ENCODE measurements at regions not wholly inside any gene's neighbourhood (a gene's known extent, or its start where the extent isn't known, plus 50 kb on each side); places are given as distances from the start of the nearest gene placed in this dataset.

- Histone ChIP-seq H3K4me3 (no peak overlapping the region), H3K27ac (no peak overlapping the region), H3K36me3 (no peaks in the 10 kb centered on the region), H3K4me1 (no peaks in the 10 kb centered on the region), H3K27me3 (no peaks in the 10 kb centered on the region), H3K9me3 (no peaks in the 10 kb centered on the region)
- ATAC-seq (ENCODE audit: low FRiP score in 2 of 2) (no peak), DNase-seq (no peak)
- TF ChIP-seq POLR2A (IDR thresholded peaks at IDR 0.05) (no peak), EP300 (IDR thresholded peaks at IDR 0.05) (no peak), POLR2AphosphoS5 (IDR thresholded peaks at IDR 0.05) (no peak)
- TF ChIP-seq, protein P1, sequence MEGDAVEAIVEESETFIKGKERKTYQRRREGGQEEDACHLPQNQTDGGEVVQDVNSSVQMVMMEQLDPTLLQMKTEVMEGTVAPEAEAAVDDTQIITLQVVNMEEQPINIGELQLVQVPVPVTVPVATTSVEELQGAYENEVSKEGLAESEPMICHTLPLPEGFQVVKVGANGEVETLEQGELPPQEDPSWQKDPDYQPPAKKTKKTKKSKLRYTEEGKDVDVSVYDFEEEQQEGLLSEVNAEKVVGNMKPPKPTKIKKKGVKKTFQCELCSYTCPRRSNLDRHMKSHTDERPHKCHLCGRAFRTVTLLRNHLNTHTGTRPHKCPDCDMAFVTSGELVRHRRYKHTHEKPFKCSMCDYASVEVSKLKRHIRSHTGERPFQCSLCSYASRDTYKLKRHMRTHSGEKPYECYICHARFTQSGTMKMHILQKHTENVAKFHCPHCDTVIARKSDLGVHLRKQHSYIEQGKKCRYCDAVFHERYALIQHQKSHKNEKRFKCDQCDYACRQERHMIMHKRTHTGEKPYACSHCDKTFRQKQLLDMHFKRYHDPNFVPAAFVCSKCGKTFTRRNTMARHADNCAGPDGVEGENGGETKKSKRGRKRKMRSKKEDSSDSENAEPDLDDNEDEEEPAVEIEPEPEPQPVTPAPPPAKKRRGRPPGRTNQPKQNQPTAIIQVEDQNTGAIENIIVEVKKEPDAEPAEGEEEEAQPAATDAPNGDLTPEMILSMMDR (IDR thresholded peaks at IDR 0.05) = no peak
- 75 to 88% methylated on average over 4 to 8 of the region's 8 CpGs for WGBS, 2 donors
Observed at GRCh38 chr11:109106151-109106906, 315.7 kb upstream of the C11orf87 start.

DNA sequence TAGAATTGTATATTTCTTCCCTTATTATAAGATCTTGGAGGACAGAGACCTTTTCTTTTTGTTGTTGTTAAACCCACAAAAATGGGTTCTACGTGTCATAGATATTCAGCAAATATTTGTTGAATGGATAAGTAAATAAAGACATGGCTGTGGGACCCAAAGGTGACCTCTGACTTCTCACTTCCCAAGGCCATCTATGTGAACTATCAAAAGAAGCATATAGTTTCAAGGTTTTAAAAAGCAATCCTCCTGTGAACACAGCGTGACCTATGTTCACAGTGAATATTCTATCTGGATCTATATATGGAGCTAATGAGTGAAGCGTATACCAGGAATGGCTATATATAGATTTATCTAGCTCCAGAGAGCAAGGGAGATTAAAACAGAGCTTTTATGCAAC is 312.8 kb upstream of the C11orf87 start:
- Histone ChIP-seq H3K27ac (no peak overlapping the region), H3K4me1 (no peaks in the 10 kb centered on the region), H3K27me3 (no peaks in the 10 kb centered on the region), H3K36me3 (no peaks in the 10 kb centered on the region), H3K4me3 (no peak overlapping the region), H3K9me3 (no peaks in the 10 kb centered on the region)
- DNase-seq (no peak), ATAC-seq (ENCODE audit: low FRiP score in 2 of 2) (no peak)
- WGBS, 2 donors = 65 to 72% methylated on average over 3 of the region's 3 CpGs
- no peak for TF ChIP-seq POLR2AphosphoS5 (IDR thresholded peaks at IDR 0.05)

GRCh38 chr11:109109571-109110315 is 312.2 kb upstream of the C11orf87 start:
- Histone ChIP-seq H3K36me3 (no peaks in the 10 kb centered on the region), H3K27me3 (no peaks in the 10 kb centered on the region), H3K4me3 (no peak overlapping the region), H3K9me3 (no peaks in the 10 kb centered on the region), H3K27ac (no peak overlapping the region), H3K4me1 (no peaks in the 10 kb centered on the region)
- WGBS, 2 donors = 45 to 52% methylated on average over 5 of the region's 5 CpGs
- TF ChIP-seq, protein P1 (IDR thresholded peaks at IDR 0.05) = no peak
- TF ChIP-seq POLR2A (IDR thresholded peaks at IDR 0.05) (no peak), POLR2AphosphoS5 (IDR thresholded peaks at IDR 0.05) (no peak), EP300 (IDR thresholded peaks at IDR 0.05) (no peak)
- ATAC-seq (ENCODE audit: low FRiP score in 2 of 2) (no peak), DNase-seq (no peak)

DNA sequence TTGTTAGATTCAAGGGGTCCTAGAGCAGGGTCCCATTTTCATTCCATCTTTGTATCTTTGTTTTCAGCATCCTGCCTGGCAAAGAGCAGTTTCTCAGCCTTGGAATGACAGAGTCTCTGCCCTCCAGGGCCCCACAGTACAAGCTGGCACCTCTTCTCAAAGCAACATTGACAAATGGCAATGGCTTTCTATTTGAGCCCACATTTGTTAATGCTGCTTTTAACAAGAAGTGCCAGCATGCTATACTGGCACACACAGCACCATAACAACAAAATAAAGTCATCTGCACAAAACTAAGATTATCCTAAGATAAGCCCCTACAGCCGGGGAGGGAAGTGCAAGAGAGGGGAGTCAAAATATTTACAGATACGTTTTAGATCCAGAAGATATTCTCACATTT is 309.7 kb upstream of the C11orf87 start:
- H3K27me3 ChIP-seq = no peaks in the 10 kb centered on the region
- TF ChIP-seq, protein P1 (IDR thresholded peaks at IDR 0.05) = no peak
- TF ChIP-seq EP300 (IDR thresholded peaks at IDR 0.05) = no peak
- no peaks in the 10 kb centered on the region for H3K4me1 ChIP-seq
- WGBS, 2 donors = 16 to 34% methylated on average over 2 of the region's 2 CpGs
- H3K36me3 ChIP-seq = no peaks in the 10 kb centered on the region
- no peak overlapping the region for H3K4me3 ChIP-seq
- H3K9me3 ChIP-seq = no peaks in the 10 kb centered on the region
- no peak for ATAC-seq (ENCODE audit: low FRiP score in 2 of 2)
- no peak for DNase-seq
- no peak overlapping the region for H3K27ac ChIP-seq

DNA sequence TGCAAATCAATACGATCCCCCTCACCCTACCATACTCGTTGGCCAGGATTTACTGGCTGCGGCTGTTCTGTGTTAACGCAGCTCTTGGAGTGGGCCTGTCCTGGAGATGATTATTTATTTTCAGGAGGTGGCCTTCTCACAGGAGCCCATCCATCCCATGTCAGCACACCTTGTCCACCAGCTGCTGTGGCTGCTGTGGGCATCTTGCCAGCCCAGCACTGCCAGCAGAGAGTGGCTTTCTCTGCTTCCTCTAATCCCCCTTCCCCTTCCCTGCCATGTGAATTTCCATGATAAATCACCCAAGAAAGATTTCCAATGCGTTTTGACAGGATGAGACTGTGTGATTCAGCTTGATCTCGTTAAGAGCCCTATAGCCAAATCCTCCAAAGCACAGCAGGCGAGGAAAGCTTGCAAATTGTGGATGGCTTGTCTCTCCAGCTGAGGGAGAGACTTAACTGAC is 309.1 kb upstream of the C11orf87 start:
- H3K27me3 ChIP-seq = no peaks in the 10 kb centered on the region

More for the DNA sequence above, 309.1 kb upstream of the C11orf87 start:
- H3K27ac ChIP-seq = no peak overlapping the region
- no peak for TF ChIP-seq POLR2A (IDR thresholded peaks at IDR 0.05)
- TF ChIP-seq EP300 (IDR thresholded peaks at IDR 0.05) = no peak
- TF ChIP-seq, protein P1 (IDR thresholded peaks at IDR 0.05) = no peak
- TF ChIP-seq POLR2AphosphoS5 (IDR thresholded peaks at IDR 0.05) = no peak
- H3K4me3 ChIP-seq = no peak overlapping the region
- no peak for ATAC-seq (ENCODE audit: low FRiP score in 2 of 2)
- H3K9me3 ChIP-seq = no peaks in the 10 kb centered on the region
- H3K4me1 ChIP-seq = no peaks in the 10 kb centered on the region
- DNase-seq = no peak
- WGBS, 2 donors = 28 to 30% methylated on average over 7 of the region's 7 CpGs
- no peaks in the 10 kb centered on the region for H3K36me3 ChIP-seq

Data from upper lobe of left lung (tissue), 6 donors.